22Rv1 (cell line): ENCODE measurements at regions not wholly inside any gene's neighbourhood (a gene's known extent, or its start where the extent isn't known, plus 50 kb on each side); places are given as distances from the start of the nearest gene placed in this dataset.

Experiments
- CTCF ChIP-seq: fragments of 450-650 bp; IDR thresholded peaks from 2 replicates; pipeline ENCODE4 v1.5.1; 2017; ENCODE audit warnings: mild to moderate bottlenecking
- ZFX ChIP-seq: fragments of 450-650 bp; IDR thresholded peaks from 2 replicates; pipeline ENCODE4 v1.6.1; 2017; ENCODE audit warnings: antibody characterized with exemption, borderline replicate concordance

- no peak for TF ChIP-seq CTCF
- no peak for TF ChIP-seq ZFX
Observed at GRCh38 chr11:26264266-26264665, 67.7 kb upstream of the ANO3 start.
